K562 (cell line): ENCODE measurements at regions not wholly inside any gene's neighbourhood (a gene's known extent, or its start where the extent isn't known, plus 50 kb on each side); places are given as distances from the start of the nearest gene placed in this dataset.

Experiments
- ATAC-seq: fragments of 200-7000 bp; cut with Tn5 transposase; 3 replicates; pipeline ENCODE4 v1.9.1; 2020; ENCODE audit warnings: moderate library complexity
- BruUV-seq: library from RNA; stranded (reverse); fragments of 400-500 nt; replicated peaks from 2 replicates; lab custom pipeline; 2021; lab: Mats Ljungman, UMichigan
- CTCF ChIA-PET: fragments of 300-600 bp; formaldehyde crosslinking; extraction: SDS; loops from one replicate; lab custom pipeline; 2021; ENCODE audit warnings: low intra/inter-chr PET ratio; lab: Yijun Ruan, JAX
- POLR2A ChIA-PET: fragments of 300-600, 350-650 bp; sonication (Branson Sonifier 250); formaldehyde crosslinking; extraction: SDS; loops from one replicate; lab custom pipeline; 2021; ENCODE audit warnings: antibody characterized with exemption, inconsistent platforms; lab: Yijun Ruan, JAX
- DNase-seq, 4 experiments: peaks; one replicate each; pipeline versions ENCODE4 v3.0.0 to v3.0.0-alpha.2; 2011 to 2018; ENCODE audit warnings: low spot score in 3 of 4, mixed read lengths in 3 of 4; ENCODE audit errors: extremely low read depth in 1 of 4
- FAIRE-seq: peaks from 2 replicates; lab custom pipeline; 2011; peaks lifted over from hg19 to GRCh38; lab: Jason Lieb, UNC
- H2AFZ ChIP-seq: 2 replicates; pipeline ENCODE4 v1.6.0; 2011; ENCODE audit warnings: low read depth, low read length, control low read depth, inconsistent platforms
- H3K27ac ChIP-seq: fragments of 200-600 bp; 3 replicates; pipeline ENCODE4 v1.8.0; 2011; ENCODE audit warnings: low read depth, mild to moderate bottlenecking, control low read depth, inconsistent platforms, low read length, moderate library complexity, mixed read lengths; ENCODE audit errors: extremely low read depth
- H3K27me3 ChIP-seq, 2 experiments: fragments of 300-600 bp in 1 of 2; 2 replicates in 1 of 2; 3 replicates in 1 of 2; pipeline versions ENCODE4 v1.6.0 to v1.8.0; 2011; ENCODE audit warnings: inconsistent platforms in 2 of 2, low read length in 2 of 2, mild to moderate bottlenecking in 1 of 2, mixed read lengths in 1 of 2, moderate library complexity in 1 of 2; ENCODE audit not compliant: control insufficient read depth in 2 of 2, insufficient read depth in 2 of 2
- H3K36me3 ChIP-seq: fragments of 300-600 bp; 3 replicates; pipeline ENCODE4 v1.8.0; 2011; ENCODE audit warnings: mild to moderate bottlenecking, low read length, inconsistent platforms; ENCODE audit not compliant: control insufficient read depth, insufficient read depth
- H3K4me1 ChIP-seq, 2 experiments: fragments of 200-600 bp in 1 of 2; replicated peaks in 1 of 2; 2 replicates in 1 of 2; 3 replicates in 1 of 2; pipeline versions ENCODE4 v1.5.1 to v1.8.0; 2011; ENCODE audit warnings: inconsistent platforms in 2 of 2, low read length in 2 of 2, mild to moderate bottlenecking in 1 of 2, mixed read lengths in 1 of 2, moderate library complexity in 1 of 2; ENCODE audit not compliant: control insufficient read depth in 2 of 2, insufficient read depth in 2 of 2
- H3K4me2 ChIP-seq: 2 replicates; pipeline ENCODE4 v1.6.1; 2011; ENCODE audit warnings: low read length, control low read depth, inconsistent platforms, mixed read lengths; ENCODE audit not compliant: insufficient read depth
- H3K4me3 ChIP-seq: fragments of 200-600 bp; sonication (generic), shearing (Covaris generic); 2 replicates; pipeline ENCODE4 v1.5.1; 2016; ENCODE audit warnings: control low read depth, inconsistent platforms
- H3K79me2 ChIP-seq: fragments of 200-600 bp; 3 replicates; pipeline ENCODE4 v1.8.0; 2011; ENCODE audit warnings: low read length, inconsistent platforms; ENCODE audit not compliant: control insufficient read depth, insufficient read depth
- H3K9ac ChIP-seq, 2 experiments: 2 replicates each; pipeline versions ENCODE4 v1.6.0 to v1.6.1; 2011; ENCODE audit warnings: low read depth in 2 of 2, low read length in 2 of 2, control low read depth in 1 of 2, inconsistent platforms in 1 of 2, mild to moderate bottlenecking in 1 of 2, mixed read lengths in 1 of 2; ENCODE audit not compliant: insufficient read depth in 1 of 2
- H3K9me1 ChIP-seq: one replicate; pipeline ENCODE4 v1.6.0; 2011; ENCODE audit warnings: inconsistent platforms, mild to moderate bottlenecking, low read length, moderate library complexity; ENCODE audit not compliant: control insufficient read depth, insufficient read depth
- H3K9me3 ChIP-seq: replicated peaks from 2 replicates; pipeline ENCODE4 v1.5.1; 2011; ENCODE audit warnings: low read depth, low read length, inconsistent platforms; ENCODE audit not compliant: control insufficient read depth, insufficient read depth
- H4K20me1 ChIP-seq: replicated peaks from 2 replicates; pipeline ENCODE4 v1.6.1; 2011; ENCODE audit warnings: low read length, inconsistent platforms, mixed read lengths; ENCODE audit not compliant: control insufficient read depth, insufficient read depth
- CGGBP1 ChIP-seq: fragments of 250-450 bp; sonication (Bioruptor Pico); IDR thresholded peaks from 2 replicates; pipeline ENCODE4 v1.9.0; 2021; ENCODE audit warnings: mild to moderate bottlenecking
- E2F8 ChIP-seq: fragments of 450-650 bp; IDR thresholded peaks from 2 replicates; pipeline ENCODE4 v1.7.1; 2018; ENCODE audit warnings: mild to moderate bottlenecking, low read depth; ENCODE audit not compliant: partially characterized antibody
- EGR1 ChIP-seq: fragments of 450-650 bp; conservative IDR thresholded peaks from 2 replicates; pipeline ENCODE4 v1.6.1; 2017; ENCODE audit warnings: mild to moderate bottlenecking
- NR1H2 ChIP-seq: sonication (generic); formaldehyde crosslinking; IDR thresholded peaks from 2 replicates; pipeline ENCODE4 v1.4.0; 2020; ENCODE audit warnings: mild to moderate bottlenecking, missing genetic modification reagents
- RNF219 ChIP-seq: fragments of 250-450 bp; sonication (Bioruptor Pico); IDR thresholded peaks from 2 replicates; pipeline ENCODE4 v1.5.0; 2022; ENCODE audit warnings: mild to moderate bottlenecking
- TARDBP ChIP-seq: fragments of 450-650 bp; IDR thresholded peaks from 2 replicates; pipeline ENCODE4 v1.6.1; 2016
- WGBS: fragments of 100-300 bp; shearing (Covaris generic); methylation state at CpG from one replicate; pipeline ENCODE4 v1.1.6; 2016; ENCODE audit warnings: low coverage, mixed read lengths; ENCODE audit not compliant: insufficient coverage; ENCODE audit errors: missing lambda C conversion rate; 5-methylcytosine and 5-hydroxymethylcytosine counted together
- in situ Hi-C: fragments of 300-500 bp; cut with MboI; formaldehyde crosslinking; loops from 4 replicates; pipeline ENCODE4 v1.15.0; 2018; ENCODE audit warnings: inconsistent platforms, mixed read lengths
- intact Hi-C: fragments of 100-400 bp; cut with micrococcal nuclease; formaldehyde crosslinking; loops from 2 replicates; pipeline ENCODE4 v1.14.2; 2022

- H3K27ac ChIP-seq: no peak overlapping the region
- H3K9me1 ChIP-seq: no peaks in the 10 kb centered on the region
- intact Hi-C loops: no loop called here
- H3K79me2 ChIP-seq: no peaks in the 10 kb centered on the region
- FAIRE-seq: no peak
- TF ChIP-seq TARDBP: no peak
- no peak for TF ChIP-seq E2F8
- TF ChIP-seq CGGBP1 (CRISPR knock-in tag): no peak
- TF ChIP-seq RNF219 (CRISPR knock-in tag): no peak
- no peak for TF ChIP-seq EGR1
- TF ChIP-seq NR1H2 (CRISPR knock-in tag): no peak
- no peaks in the 10 kb centered on the region for H3K27me3 ChIP-seq
- no peak for ATAC-seq
- POLR2A ChIA-PET: no interaction called here
- no peak overlapping the region for H3K9ac ChIP-seq
- no peak overlapping the region for H2AFZ ChIP-seq
- DNase-seq: no peak
- in situ Hi-C loops: no loop called here
- no TSS peak for BruUV-seq
- H3K4me3 ChIP-seq: no peak overlapping the region
- no peaks in the 10 kb centered on the region for H4K20me1 ChIP-seq
- H3K9me3 ChIP-seq: no peaks in the 10 kb centered on the region
- WGBS: 2% methylated on average over 9 of the region's 9 CpGs
- H3K4me1 ChIP-seq: no peaks in the 10 kb centered on the region
- H3K36me3 ChIP-seq: no peaks in the 10 kb centered on the region
- CTCF ChIA-PET: no interaction called here
- no peak overlapping the region for H3K4me2 ChIP-seq
These were observed 673.7 kb downstream of the BCL11A start for GRCh38 chr2:59879700-59880131.
